GM19438 (cell line): ENCODE measurements at regions not wholly inside any gene's neighbourhood (a gene's known extent, or its start where the extent isn't known, plus 50 kb on each side); places are given as distances from the start of the nearest gene placed in this dataset.

ENCODE experiments used
- ATAC-seq: cut with Tn5 transposase; IDR thresholded peaks from one replicate; pipeline ENCODE4 v1.9.1; 2021; ENCODE audit warnings: low read depth; ENCODE audit not compliant: unreplicated experiment

DNA sequence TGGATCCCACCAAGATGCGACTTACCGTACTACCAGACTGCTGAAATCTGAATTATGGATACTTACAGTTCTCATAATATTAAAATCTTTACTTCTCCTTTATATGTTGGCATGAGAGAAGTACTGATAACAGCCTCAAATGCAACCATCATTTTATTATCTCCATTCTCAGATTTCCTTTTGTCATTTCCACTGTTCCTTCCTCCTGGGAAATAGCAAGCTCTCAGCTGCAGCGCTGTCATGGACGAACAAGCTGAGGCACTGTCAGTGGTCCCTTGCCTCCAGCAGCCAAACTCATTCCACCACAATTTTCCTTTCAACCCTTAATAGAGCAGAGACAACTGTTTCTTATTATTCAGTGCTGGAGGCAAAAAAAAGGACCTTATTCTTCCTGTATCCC lies 478.4 kb downstream of the ARL4A start:
- ATAC-seq = no peak

DNA sequence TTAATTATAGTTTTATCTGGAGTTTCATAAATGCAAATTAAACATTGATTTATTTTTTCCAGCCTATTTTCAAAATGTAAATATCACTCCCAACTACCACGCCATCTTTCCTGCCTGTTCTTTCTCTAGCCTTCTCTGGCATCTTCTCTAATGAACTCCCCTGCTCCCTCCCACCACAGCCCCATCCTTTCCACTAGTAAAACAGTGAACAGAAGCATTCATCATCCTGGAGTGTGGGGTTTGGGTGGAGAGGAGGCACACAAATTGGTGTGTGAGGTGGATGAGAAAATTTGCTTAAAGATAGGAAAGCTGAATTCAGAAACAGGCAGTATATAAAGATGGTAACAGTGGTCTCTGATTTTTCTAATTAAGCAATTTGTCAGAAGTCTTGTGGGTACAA lies 479.4 kb downstream of the ARL4A start:
- no peak for ATAC-seq

DNA sequence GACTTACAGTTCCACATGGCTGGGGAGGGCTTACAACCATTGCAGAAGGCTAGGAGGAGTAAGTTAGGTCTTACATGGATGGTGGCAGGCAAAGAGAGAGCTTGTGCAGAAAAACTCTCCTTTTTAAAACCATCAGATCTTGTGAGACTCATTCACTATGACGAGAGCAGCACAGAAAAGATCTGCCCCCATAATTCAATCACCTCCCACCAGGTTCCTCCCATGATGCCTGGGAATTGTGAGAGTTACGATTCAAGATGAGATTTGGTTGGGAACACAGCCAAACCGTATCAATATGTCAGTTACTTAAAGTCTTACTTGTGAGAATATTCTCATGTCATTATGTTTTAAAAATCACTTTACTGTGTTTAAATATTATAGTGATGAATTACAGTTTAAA lies 481.9 kb downstream of the ARL4A start:
- ATAC-seq = no peak

- no peak for ATAC-seq
Observed at GRCh38 chr7:13174991-13175390, 487.6 kb downstream of the ARL4A start.

DNA sequence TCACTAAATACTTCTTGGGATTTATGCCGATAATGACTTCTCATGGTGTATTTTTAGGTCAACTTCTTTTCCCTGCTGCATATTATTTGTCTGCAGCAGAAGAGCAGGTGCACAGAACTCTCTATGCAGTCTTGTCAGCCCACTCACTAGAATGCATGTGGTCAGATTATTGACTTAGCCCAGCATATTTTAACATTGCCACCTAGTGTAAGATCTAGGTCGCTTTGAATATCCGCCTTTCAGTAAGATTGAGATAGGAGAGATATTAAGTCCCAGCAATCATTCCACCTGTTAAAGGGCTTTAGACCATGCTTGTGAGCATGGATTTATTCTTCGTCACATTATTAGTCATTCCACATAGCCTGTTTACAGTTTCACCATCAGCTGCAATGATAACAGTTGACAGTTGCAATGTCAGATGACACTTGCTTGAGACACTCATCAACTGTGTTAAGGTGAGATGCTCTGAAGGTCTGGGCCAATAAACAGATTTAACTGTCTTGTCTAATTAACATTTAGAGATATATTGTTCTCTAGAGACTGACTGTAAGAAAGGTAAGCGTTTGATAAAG lies 491.7 kb downstream of the ARL4A start:
- ATAC-seq = no peak

DNA sequence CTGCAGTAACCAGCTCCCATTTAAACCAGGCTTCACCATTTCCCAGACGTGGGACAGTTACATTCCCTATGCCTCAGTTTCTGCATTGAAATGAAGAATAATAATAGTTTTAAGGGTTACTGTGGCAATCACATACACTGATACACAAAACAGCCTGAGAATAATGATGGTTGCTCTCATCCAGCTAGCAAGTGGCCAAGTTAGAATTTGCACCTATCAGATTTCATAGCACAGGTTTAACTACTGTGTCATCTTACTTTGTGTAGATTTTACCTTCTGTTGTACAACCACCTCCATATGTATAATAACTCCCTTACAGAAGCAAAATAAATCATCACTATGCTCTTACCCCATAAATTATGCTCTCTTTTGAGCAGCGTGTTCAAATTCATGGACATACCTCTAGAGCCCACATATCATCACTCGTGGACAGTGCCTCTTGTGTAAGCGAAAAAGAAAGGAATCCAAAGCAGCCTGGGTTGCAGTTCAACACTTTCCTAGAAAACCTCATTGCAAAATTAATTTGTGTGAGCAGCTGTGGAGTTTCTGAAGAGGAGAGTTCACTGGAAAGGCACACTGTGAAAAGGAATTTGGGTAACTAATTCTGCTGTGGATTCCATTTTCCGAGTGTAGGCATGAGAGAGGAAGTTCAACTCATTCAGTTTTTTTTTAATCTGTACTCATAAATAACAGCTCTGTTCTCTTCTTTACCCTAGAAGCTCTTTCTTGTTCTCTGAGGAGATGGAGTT lies 492.5 kb downstream of the ARL4A start:
- no peak for ATAC-seq

DNA sequence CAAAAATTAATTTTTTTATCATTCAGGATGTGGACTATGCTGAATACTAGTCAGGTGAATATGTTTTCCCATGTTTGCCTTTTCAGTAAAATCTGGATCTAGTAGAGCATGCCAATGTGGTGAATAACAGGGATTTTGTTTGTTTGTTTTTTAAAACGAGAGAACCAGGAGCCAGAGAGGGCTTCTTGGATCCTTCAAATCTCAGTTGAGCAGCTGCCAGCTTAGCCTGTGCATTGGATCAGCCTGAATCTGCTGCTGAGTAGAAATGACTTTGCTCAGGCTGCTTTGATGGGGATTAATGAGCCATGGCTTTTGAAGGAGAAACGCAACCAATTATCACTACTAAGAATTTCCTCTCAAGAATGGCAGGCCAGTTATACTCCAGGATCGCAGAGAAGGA lies 493.8 kb downstream of the ARL4A start:
- ATAC-seq = no peak

DNA sequence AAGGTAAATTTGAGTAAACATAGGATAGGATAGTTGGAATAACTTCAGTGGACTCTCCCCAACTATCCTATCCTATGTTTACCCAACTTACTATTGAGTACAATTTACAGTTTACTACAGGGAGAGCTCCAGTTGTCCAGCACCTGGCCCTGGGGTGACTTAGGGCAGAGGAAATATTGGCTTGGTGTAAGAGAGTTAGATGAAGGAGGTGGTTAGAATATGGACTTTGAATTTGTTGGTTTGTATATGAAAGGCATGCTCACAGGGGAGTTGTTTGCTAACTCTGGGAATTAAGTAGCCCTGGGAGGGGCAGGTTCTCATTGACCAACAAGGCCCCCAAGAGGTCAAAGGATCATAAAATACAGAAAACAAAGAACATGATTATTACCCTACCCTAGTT lies 497.7 kb downstream of the ARL4A start:
- no peak for ATAC-seq

DNA sequence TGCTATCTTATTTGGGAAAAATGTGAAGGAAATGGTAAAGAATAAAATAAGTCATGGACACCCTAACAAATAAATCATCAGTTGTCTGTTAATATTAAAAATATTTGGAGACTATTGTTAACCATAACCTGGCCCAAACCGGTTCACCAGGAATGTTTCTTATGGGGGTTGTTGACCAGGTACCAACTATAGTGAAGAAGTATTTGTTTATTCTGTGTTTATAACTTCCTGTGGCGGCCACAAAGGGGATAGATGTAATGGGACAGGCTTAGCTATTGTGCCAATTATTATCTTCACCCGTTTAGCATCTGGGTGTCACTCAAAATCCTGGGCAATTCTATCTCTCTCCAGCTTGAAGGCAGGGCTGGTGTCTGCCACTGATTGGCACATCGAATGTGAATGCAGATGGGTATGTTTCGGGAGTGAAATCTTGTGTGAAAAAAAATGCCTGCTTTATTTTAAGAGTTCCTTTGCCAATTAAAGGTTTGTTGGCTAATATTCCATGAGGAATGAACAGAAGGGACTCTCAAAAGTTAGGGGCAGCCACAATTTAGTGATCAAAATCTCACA lies 500.9 kb downstream of the ARL4A start:
- ATAC-seq = no peak

- no peak for ATAC-seq
Observed at GRCh38 chr7:13188922-13189321, 501.5 kb downstream of the ARL4A start.

GRCh38 chr7:13189668-13190067 lies 502.2 kb downstream of the ARL4A start:
- ATAC-seq = no peak

GRCh38 chr7:13197501-13197900 lies 510.1 kb downstream of the ARL4A start:
- ATAC-seq = no peak

- no peak for ATAC-seq
Observed at GRCh38 chr7:13198036-13198435, 510.6 kb downstream of the ARL4A start.

GRCh38 chr7:13198727-13199126 lies 511.3 kb downstream of the ARL4A start:
- ATAC-seq = no peak

DNA sequence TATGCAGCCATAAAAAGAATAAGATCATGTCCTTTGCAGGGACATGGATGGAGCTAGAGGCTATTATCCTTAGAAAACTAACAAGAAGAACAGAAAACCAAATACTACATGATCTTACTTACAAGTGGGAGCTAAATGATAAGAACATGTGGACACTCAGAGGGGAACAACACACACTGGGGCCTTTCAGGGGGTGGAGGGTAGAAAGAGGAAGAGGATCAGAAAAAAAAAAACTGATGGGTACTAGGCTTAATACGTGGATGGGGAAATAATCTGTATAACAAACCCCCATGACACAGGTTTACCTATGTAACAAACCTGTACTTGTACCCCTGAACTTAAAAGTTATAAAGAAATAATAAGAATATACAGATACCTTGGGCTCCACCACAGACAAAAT lies 514.2 kb downstream of the ARL4A start:
- no peak for ATAC-seq

GRCh38 chr7:13217768-13218167 lies 530.3 kb downstream of the ARL4A start:
- no peak for ATAC-seq

- ATAC-seq = no peak
Observed at GRCh38 chr7:13225068-13225467, 537.6 kb downstream of the ARL4A start.

GRCh38 chr7:13226385-13226784 lies 539.0 kb downstream of the ARL4A start:
- no peak for ATAC-seq

- ATAC-seq = no peak
Observed at GRCh38 chr7:13231216-13231615, 543.8 kb downstream of the ARL4A start.

- no peak for ATAC-seq
Observed at GRCh38 chr7:13235436-13235835, 548.0 kb downstream of the ARL4A start.

GRCh38 chr7:13236026-13236425 lies 548.6 kb downstream of the ARL4A start:
- ATAC-seq = no peak

DNA sequence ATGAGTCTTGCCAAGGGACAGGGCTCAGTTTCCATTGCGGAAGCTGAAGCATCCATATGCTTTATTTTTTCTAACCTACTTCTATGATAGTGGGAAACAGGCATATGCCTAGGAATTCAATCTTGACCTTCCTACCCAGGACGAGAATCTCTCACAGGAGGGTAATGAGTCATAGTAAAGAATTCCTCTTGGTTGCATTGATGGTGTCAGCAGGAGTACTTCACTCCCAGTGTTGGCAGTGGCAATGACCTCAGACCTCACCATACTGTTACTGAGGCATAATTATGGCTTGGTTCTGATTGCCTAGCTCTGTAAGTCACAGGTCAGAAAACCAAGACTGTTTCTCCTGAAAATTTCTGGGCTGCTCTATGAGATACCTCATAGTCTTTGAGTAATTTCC lies 552.9 kb downstream of the ARL4A start:
- no peak for ATAC-seq
